NAMALWA (cell line): ENCODE measurements at regions not wholly inside any gene's neighbourhood (a gene's known extent, or its start where the extent isn't known, plus 50 kb on each side); places are given as distances from the start of the nearest gene placed in this dataset.

ENCODE experiments used
- DNase-seq: peaks from one replicate; pipeline ENCODE4 v3.0.0-alpha.2; 2015; ENCODE audit warnings: low spot score

DNA sequence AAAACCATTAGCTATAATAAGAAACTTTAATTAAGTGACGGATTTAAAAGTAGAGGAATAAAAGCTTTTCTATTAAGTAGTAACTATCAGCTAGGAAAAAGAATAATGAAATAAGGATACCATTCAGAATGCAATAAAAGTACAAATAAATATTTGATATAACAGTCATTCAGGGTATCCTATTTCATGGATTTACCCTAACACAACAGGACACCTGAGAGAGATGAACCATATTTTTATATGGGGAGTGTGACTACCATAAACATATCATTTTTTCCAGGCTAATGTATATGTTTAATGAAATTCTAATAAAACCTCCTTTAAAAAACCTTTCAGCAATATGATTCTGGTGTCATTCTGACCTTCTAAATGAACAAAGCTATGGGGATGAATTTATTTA lies 393.8 kb downstream of the SNAPC1 start:
- DNase-seq: no peak

DNA sequence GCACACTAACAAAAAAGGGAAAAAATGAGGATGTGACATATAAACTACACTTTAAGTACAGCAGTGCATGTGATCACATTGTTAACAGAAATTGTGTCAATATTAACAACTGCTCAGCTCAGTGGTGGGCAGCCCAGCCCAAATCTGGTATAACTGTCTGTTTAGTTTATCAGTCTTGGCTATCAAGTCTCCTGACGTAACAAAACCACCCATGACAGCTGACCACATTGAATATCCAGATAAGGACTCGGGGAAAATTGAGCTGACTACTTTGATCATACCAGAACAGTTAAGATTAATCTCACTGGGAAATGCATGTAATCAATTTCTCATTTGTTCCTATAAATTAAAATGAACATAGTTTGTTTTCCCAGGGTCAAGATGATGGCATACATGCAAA lies 396.6 kb downstream of the SNAPC1 start:
- no peak for DNase-seq

DNA sequence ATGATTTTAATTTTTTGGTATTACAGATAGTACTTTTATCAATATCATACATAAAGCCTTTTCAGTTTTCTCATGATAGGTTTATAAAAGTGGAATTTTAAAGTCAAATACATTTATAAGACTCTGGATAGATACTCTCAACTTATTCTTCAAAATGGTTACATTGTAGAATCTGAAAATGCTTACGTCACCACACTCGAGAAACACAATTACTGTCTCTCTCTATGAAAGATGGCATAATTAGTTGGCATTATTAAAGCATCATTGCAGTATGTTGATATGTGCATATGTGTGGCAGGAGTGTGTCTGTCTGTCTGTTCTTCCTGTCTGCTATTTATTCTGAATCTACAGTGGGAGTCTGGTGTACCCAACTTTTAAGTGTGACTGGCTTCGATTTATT lies 397.1 kb downstream of the SNAPC1 start:
- no peak for DNase-seq

DNA sequence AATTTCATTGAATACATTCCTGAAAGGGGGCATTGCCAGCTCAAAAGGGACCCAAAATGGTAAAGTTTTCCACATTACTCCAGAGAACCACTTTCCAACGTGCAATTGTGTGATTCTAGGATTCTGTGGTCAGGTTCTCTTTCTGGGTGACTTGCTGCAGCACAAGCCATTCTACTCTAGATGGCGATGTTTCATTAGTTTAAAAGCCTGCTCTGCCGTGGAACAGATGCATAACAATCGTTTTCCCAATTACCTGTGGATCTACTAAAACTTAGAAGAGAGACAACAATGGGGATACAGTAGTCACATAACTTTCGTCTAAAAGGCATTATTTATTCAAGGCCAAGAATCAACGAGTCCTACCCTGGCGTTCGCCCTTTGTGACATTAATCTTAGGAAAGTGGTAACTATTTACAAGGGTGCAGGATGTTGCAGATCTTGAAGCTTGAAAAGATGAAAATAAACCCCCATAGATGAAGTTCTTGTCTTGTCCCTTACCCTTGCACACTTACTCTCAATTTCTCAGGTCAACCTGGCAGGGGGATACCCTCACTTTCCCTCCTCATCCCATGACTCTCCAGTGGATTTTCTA lies 400.9 kb downstream of the SNAPC1 start:
- DNase-seq: peak; percentile 35

DNA sequence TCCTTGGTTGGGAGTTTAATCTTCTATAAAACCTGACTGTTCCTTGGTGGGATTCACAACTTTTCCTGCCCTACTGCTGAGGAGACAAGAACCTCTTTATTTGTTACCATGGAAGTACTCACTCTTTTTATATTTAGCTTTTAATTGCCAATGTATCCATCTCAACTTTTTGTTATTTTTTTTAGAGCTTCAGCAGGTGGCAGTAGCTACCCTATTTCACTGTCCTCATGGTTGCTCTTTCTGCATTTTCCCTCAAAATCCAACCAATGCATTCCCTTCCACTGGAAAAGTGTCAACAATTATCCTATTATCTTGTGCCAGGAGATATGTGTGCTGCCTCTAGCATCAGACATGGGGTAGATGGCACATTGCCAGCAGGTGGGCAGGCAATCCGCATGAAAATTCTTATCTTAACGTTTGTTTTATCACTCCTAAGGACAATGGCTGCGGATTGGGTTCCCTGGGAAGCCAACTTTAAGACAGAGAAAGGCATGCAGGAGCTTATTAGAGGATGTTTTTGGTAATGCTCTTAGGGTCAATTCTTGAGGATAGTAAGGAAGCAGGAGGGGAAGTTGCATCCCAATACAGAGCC lies 406.4 kb downstream of the SNAPC1 start:
- DNase-seq: no peak

DNA sequence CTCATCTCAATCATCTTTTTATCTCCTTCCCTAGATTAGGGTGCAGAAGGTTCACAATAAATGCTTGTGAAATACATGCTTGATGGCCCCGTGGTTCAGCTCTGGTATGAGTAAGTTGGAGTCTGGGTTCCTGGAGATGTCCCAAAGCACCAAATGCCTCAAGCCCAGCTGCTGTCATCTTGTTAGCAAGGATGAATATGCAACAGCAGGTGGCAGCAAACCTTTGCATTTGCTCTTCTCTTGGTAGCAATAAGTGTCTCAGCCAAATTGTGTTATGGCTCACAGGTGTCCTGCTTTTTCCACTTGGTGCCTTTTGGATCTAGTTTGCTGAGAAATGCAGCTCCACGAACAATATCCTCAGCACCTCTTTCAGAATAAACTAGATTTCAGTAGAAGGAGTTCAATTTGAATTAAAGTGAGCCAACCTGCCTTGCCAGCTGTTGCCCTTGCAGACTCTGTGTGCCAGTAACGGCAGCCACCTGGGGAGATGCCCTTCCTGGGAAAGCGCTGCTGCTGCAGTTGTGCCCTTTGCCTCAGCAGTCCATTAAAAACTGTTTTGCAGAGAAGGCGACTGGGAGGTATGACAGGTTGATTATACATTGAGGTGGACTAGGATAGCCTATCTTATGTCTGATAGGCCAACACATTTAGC lies 417.3 kb downstream of the SNAPC1 start:
- peak; percentile 49 for DNase-seq

DNA sequence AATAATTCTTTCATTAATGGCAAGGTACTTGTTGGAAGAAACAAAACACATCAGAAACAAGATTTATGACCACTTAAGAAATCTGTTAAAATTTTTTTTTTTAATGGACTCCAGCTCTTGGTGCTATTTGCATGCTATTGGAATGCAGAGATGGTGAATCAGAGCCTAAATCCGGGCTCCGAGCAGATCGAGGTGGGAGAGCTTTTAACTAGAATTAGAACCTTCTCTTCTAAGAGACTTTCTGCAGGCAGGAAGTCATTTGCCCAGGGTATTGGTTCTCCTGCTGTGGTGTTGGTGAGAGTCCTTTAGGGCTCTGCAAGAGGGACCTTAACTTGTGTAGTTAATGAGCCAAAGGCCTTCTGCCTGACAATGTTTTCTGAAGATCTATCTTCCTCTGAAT lies 419.4 kb downstream of the SNAPC1 start:
- DNase-seq: no peak

DNA sequence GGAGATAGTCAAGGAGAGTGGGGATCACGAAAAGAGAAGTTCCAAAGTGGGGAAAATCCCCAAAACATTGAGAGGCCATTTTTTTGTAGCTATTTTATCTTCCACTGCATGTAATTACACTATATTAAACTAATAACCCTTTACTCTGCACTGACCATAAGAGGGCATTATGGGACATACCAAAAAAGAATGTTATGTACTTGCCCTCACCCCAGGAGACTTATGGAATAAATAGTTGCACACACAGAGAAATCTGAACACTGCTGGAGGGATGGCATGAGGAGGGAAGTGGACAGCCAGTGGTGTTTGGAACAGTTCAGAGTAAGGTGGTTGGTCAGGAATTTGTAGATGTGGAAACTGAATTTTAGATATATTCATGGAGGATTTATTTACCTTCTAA lies 422.9 kb downstream of the SNAPC1 start:
- DNase-seq: no peak

DNA sequence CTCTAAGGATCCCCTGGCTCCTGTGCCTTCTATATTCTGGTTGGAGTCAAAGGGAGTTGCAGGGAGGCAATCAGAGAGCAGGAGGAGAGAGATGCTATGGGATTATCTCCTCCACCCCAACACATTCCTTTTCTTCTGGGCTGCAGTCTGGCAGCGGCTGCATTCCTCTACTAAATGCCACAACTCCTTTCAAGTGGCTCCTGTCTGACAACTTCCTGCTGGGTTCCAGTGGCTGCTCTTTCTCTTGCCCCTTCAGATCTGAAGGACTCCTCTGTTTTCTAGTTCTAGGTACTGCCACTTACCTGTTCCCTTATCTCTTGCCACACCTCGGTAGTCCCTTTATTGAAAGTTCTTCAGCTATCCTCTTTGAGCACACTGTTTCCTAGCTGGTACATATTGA lies 425.0 kb downstream of the SNAPC1 start:
- no peak for DNase-seq

DNA sequence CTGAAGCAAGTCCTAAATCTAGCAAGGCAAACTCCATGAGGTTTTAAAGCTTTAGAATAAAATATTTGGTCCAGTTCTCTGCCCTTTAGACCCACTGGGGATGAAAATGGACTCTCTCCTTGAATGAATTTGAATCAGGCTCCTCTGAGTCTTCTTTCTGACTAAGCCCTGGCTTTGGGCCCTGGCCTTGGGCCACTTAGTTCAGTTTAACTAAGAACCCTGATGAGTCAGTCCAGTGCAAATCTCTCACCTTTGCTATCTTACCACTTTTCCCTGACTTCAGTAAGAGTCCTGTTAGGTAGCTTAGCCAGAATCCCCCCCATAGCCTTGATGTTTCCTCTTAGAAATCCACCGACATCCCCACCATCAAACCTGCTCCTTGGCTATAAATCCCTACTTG lies 427.5 kb downstream of the SNAPC1 start:
- DNase-seq: no peak

DNA sequence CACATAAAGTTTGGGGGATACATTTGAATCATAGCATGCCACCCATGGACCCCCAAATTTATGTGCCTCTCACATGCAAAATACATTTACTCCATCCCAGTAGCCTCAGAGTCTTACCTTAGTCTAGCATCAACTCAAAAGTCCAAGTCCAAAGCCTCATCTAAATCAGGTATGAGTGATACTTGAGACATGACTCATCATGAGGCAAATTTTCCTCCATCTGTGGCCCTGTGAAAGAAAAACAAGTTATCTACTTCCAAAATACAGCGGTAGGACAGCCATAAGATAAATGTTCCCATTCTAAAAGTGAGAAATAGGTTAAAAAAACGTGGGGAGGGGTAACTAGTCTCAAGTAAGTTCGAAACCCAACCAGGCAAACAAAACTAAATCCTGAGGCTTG lies 444.2 kb downstream of the SNAPC1 start:
- DNase-seq: no peak

DNA sequence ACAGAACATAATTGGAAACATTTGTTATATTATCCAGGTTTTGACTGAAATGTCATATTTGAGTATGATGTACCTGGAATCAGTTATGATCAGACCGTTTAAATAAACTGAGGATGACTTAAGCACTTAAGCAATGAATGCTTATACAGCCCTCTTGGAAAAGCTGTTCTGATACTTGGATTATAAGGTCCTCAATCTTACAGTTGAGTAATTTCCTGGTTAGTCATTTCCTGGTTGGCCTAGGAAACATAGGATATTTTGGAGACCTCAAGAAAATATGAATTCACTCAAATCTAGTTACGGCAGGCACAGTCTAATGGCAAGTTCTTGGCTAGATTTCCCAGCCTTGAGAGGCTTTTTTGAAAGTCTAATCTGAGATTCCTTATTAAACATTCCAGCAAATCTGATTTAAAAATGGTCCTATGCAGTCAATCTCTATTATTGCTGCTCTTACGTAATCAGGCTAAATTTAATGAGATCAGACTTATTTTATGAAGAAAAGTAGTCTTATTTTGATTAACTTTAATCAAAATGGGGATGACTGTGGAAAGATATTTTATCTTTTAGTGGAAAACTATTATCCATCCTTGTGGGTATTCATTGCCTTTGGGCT lies 447.2 kb downstream of the SNAPC1 start:
- DNase-seq: no peak

DNA sequence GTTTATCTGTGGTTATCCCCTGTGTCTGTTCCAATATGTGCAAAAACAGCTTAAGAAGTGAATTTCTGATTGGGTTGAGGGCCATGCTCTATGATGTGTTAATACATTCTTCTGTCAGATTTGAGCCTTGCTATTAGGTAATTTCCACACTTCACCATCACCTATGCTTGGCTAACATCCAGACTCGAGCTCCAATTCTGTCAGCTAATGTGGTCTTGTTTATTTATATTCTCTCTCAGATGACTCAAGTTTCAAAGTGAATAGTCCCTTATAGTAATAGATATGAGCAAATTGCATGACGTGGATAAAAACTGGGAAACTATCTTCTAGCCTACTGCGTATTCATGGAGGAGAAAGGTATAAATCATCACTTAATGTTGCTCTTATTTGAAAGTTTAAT lies 451.3 kb downstream of the SNAPC1 start:
- DNase-seq: no peak

DNA sequence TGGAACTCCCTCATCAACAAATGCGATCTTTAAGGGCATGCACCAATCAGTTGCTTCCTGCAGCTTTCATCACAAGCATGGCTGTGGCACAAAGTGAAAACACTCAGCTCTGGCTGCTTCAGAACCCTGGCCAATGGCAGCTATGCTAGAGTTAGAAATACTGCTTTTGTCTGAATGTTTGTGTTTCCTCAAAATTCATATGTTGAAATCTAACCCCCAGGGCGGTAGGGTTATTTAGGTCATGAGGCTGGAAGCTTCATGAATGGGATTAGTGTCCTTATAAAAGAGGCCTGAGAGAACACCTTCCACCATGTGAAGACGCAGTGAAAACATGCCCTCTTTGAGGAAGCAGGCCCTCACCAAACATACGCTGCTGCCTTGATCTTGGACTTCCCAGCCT lies 453.9 kb downstream of the SNAPC1 start:
- DNase-seq: no peak

DNA sequence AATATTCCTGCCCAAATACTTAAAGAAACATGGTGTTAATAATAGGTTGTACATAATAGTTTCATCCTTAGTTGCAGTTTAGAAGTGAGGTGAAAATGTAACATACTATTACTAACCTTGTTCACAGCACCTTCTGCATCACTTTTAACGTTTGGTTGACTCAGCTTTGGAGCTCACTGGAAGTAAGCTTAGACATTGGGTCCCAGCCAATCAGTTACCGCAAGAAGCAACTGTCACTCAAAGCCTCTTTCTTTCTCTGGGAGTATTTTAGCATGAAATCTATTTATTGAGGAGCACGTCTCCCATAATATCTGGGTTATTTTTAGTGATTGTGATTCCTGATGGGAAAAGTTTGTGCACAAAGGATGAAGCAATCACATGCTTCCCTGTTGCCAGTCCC lies 472.6 kb downstream of the SNAPC1 start:
- no peak for DNase-seq

DNA sequence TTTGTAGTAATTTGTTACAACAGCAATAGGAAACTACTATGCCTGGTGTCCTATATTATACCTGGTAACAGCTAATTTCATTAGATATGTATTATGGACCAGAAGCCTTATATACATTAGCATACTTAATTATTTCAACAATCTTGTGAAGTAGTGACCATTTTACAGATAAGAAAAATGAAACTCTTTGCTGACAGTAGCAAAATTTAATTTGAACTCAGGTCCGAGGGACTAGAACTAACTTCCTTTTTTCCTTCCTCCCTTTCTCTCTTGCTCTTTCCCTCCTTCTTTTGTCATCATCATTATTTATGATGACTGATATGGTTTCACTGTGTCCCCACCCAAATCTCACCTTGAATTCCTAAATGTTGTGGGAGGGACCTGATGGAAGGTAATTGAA lies 482.0 kb downstream of the SNAPC1 start:
- DNase-seq: no peak

DNA sequence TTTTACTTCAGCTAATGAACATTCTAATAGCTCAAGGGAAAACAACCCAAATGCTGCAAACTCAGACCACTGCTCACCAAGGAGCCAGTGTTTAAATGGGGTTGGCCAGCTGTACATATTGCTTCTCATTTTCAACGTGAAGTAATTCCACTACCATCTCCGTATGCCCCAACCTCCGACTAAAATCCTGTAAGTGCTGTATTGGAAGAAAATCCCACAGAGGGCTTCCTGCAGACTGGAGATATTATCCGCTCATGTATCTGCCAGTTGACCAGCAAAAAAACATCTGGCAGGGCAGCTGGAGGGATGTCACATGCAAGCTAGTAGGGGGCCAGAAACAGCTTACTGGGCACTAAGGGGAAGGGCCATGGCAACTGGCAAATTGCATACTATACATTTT lies 485.0 kb downstream of the SNAPC1 start:
- DNase-seq: no peak

DNA sequence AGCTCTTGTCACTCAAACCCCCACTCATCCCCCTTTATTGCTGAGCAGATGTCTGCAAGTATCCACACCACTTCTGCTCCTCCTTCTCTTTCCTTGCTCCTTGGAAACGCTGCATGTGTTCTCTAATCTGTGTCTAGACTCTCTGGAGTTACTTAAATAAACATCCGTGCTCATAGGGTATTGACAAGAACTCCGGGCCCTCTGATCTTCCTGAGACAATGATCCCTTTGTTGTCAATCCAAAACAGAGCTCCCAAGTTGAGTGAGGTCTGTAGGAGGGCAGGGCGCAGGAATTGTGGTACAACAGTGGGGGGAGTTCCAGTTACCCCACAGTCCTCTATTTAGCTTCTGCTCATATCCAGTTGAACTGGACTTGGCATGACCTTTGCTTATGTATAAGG lies 489.0 kb downstream of the SNAPC1 start:
- DNase-seq: no peak

DNA sequence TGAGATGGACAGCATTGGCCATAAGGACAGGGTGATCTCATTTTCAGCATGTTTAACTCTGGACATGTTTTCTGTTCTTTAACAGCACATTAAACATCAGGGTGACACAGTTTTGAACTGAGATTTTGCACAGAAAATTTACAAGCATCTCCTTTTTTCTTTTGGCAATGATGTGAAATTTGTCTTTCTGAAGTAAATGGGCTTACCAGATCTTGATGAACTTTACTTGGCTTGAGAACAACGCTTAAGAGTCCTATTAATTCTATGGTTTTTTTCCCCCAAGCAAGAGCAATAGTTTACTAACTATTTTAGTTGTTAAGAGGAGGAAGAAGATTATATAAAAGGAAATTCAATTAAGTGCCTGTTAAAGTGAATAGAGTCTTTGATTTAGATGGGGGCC lies 491.0 kb downstream of the SNAPC1 start:
- DNase-seq: no peak

DNA sequence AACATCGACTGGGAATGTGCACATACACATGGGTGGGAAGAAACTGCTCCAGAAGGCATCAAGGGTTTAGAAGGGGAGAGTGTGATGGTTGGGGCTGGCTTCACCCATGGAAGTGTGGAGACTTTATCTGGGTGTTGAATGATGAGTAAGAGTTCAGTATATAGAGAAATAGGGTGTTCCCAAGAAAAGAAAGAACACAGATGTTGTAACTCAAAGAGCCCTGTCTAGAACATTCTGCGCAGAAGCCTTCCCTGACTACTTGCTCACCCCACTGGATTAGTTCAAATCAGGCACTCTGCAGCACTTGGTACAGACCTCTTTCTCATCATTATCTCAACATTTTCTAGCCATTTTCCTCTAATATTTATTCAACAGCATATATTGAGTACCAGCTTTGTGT lies 491.7 kb downstream of the SNAPC1 start:
- DNase-seq: no peak

DNA sequence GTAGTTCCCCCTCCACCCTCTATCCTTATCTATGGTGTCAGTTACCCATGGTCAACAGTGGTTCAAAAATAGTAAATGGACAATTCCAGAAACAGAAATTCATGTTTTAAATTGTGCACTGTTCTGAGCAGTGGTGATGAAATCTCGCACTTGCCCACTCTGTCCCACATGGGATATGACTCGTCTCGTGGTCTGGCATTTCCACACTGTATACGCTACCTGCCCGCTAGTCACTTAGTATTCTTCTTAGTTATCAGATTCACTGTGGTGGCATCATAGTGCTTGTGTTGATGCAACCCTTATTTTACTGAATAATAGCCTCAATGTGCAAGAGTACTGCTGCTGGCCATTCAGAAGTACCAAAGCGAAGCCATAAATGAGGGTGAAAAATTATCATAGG lies 507.0 kb downstream of the SNAPC1 start:
- DNase-seq: no peak

DNA sequence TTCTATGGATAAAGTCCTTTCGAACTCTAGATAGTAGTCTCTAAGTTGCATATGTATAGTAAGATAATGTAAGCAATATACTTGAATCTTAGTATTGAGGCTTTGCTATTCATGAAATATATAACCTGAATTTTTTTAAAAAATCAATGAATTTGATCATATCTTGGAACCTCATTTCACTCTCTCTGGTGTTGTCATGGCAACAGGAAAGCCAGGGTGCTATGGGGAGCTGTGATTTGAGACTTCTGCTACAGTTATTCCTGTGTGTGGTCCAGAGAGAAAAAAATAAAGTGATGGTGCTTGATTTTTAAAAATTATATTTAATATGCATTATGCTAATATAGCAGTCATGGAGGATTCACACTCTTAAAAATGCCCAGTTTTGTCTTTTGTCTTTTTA lies 508.0 kb downstream of the SNAPC1 start:
- DNase-seq: no peak

DNA sequence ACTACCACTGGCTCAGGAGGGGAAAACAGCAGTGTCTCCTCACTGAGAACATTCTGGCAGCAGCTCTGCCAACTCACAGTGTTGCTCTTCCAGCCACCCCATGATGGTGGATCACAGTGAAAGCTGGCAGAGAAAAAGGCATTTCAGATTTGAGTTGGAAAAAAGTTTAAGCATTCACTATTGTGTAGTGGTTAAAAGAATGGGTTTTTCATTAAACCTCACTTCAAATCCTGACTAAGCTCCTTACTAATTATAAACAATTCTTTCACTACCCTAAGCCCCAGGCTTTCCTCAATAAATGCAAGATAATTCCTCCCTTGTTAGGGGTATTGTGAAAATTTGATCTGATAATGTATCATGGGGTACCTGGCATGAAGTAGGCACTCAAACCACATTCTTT lies 518.1 kb downstream of the SNAPC1 start:
- DNase-seq: no peak

DNA sequence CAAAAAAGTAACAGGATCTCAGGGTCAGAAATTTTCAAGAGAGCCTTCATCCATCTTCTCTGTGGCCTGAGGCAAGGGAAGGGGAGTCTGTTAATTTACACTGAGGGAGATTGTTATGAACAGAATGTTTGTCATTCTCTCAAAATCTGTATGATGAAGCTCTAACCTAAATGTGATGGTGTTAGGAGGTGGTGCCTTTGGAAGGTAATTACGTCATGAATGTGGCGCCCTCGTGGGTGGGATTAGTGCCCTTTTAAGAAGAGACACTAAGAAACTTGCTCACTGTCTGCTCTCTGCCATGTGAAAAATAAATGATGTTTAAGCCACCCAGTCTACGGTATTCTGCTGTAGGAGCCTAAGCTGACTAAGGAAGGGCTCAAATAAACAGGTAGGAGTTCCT lies 521.6 kb downstream of the SNAPC1 start:
- no peak for DNase-seq
